Urothelium cell line (cell line): ENCODE measurements at regions not wholly inside any gene's neighbourhood (a gene's known extent, or its start where the extent isn't known, plus 50 kb on each side); places are given as distances from the start of the nearest gene placed in this dataset.

ENCODE experiments used
- DNase-seq: peaks from one replicate; pipeline ENCODE4 v3.0.0; 2011; ENCODE audit warnings: low spot score, mixed read lengths
- FAIRE-seq: peaks from 2 replicates; lab custom pipeline; 2011; peaks lifted over from hg19 to GRCh38; lab: Jason Lieb, UNC

DNA sequence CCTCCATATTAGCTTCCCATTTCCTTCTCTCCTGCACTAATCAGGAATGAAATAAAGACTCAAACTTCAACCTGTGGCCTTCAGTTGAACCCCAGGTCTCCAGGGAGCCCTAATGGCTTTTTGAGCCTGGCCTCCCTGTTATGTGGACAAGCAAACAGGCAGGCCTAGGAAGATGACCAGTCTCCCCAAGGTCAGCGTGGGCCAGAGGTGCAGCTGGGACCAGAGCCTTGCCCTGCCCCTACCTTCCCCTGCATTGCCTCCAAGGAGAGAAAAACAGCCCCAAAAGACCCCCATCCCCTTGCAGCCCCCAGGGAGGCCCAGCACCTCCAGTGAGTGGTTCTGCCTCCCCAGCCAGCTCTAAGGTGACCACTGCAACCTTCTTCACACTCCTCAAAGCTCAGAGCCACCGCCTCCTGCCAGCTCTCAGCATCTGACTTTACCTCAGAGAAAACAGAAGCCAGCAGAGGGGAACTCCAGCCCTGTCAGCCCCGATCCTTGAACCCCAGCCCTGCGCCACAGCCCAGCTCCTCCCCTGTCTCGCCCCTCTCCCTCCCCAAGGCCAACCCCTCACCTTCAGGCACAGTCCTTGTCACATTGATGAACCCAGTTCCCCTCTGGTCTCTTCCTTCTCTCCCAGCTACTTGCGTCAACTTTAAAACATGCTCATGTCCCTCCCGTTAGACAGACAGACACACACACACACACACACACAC, 59.5 kb upstream of the ID2 start:
- DNase-seq = no peak
- FAIRE-seq = no peak

DNA sequence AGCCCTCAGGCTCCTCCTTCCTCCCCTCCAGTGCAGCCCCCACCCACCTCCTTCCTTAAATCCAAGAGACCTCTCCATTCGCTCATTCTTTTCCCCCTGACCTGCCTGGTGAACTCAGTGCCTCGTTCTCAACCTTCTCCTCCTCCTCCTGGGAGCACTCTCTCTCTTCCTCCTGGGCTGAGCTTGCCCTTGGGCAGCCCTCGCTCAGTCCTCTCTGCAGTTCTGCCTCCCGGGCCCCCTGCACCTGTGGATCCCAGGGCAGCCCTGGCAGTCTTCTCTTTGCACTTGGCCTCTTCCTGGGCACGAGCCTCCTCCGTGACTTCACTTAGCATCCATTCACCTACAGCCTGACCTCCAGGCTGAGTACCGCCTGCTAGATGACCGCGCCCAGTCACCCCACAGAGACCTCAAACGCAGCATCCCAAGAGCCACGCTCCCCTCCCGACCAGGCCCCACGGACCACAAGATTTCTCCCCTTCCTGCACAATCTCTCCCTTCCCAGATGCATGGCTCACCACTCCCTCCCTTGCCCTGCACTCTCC, 58.9 kb upstream of the ID2 start:
- no peak for FAIRE-seq
- DNase-seq = no peak

DNA sequence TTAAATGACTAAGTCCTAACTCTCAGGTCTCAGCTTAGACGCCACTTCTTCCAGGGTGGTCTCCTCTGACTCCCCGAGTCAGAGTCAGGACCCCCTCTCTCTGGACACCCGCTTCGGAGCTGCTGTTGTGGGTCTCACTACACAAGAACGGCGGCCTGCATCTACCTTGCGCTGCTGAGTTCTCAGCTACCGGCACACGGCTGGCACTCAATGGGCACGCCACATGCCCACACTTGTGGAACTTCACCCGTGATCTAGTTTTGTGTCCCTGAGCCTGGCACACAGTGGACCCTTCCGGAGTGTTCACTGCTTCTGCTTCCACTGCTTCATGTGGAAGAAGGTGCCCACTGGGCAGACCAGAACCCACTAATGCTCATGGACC, 58.3 kb upstream of the ID2 start:
- DNase-seq = no peak
- FAIRE-seq = no peak

DNA sequence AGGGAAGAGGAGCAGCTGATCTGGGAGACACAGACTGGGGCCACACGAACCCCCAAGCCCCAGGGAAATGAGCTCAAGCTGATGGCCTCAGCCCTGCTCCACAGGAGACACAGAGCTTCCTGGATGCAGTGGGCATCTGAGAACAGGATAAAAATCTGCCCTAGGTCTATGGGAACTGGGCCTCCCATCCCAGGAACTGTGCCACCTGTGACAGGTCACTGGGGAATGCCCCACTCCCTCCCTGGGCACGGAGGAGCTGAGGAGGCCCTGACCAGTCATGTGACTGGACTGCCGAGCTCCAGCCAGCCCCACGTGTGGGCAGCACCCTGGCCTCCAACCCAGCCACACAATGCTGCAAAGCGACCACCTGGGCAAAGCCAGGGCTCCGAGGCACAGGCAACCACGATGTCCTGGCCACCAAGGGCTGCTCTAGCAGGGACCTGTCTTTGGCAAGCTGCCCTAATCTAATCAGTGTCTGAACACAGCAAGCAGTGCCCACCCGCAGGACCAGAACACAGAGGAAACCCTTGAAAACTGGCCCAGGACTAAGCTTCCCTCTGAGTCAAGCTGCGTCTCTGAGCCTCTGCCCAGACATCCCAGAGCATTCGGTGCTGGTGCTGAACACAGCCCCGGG, 57.8 kb upstream of the ID2 start:
- DNase-seq = no peak
- FAIRE-seq = no peak

DNA sequence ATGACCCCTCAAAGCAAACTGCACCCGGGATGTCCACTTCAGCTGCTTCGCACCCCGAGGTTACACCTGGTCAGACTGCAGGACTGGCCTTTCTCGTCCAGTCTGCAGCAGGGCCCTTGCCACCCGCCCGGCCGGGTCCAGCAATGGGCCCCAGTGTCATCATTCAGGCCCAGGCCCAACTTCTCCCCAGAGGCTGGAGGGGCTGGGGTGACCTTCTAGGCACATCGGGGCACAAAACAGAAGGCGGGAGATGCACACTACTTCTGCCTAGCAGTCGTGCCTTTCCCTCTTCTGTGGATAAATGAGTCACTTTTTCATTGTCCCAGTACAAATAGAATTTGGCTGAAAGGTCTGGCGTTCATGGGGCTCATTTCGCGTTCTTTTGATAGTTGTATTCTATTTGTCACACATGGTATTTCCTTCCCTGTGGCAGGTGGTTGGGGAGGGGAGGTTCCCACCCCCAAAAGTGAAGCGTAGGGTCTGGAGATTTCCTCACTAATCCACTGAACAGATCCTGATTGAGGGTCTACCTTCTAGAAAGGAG, 56.9 kb upstream of the ID2 start:
- FAIRE-seq = no peak
- DNase-seq = no peak

DNA sequence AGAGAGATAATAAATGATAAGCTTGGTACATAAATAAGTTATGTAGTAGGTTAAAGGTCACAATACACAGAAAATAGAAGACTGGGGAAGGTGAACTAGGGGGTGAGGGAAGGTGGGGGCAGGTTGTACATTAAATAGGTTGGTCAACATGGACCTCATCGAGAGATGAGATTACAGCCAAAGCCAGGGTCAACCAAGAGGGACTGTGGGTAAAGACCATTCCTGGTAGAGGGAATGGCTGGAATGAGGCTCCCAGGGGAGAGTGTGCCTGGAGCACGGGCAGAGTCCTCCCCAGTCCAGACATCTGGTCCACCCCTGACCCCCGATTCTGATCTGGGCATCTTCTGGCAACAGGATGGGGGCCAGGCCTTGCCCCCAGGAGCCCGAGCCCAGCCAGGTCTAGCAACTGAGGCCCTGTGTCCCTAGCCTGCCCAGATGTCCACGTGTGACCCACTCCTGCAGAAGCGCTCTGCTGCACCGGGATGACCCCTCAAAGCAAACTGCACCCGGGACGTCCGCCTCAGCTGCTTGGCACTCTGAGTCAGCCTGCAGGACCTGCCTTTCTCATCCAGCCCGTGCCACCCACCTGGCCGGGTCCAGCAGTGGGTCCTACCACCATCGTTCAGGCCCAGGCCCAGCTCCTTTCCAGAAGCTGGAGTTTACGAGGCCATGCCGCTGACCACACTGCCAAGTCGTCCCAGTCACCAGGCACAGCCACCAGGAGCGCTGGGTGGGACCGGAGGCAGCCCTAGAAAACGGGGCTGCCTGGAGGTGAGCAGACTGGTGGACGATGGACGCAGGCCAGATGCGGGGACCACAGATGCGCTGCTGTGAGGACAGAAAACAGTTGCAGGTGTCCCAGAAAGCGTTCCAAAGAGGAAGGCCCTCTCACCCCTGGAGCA, 56.2 kb upstream of the ID2 start:
- no peak for DNase-seq
- no peak for FAIRE-seq

DNA sequence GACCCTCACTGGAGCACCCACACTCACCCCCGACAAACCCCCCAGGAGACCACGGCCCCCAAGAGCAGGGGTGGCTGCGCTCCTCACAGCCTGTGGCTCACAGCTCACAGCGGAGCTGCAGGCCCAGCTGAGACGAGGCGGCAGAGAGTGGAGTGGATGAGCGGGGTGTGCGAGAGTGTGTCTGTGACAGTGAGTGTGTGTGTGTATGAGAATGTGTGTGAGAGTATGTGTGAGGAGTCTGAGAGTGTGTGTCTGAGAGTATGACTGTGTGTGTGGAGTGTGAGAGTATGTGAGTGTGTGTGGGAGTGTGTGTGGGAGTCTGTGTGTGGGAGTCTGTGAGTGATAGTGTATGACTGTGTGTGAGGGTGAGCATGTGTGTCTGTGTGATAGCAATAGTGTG, 55.3 kb upstream of the ID2 start:
- FAIRE-seq = peak; percentile 59
- DNase-seq = no peak

DNA sequence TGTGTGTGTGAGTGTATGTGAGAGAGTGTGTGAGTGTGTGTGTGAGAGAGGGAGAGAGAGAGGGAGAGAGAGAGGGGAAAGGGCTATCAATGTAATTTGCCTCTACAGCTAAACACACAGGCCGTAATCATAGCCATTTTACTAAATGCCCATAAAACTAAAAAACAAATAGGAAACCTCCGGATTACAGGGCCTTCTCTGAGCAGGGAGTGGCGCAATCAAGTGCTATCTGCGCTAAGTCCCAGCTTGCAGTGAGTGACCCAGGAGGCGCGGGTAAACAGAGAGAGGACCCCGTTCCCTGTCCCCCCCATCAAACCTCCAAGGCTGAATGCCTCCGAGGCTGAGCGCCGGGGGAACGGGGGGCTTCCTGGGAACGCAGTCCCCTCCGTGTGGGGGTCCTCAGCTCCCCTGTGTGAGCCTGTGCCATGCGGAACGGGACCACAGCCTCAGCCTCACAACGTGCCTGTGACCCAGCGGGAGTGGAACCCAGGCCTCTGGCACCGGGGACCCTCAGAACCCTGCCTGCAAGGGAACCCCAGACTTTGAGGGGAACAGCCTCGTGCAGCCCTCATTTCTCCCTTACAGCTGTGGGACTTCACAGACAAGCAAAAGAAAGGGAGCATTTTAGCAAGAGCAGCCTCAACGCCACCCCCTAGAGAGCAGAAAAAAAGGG, 54.7 kb upstream of the ID2 start:
- DNase-seq = no peak
- FAIRE-seq = no peak

DNA sequence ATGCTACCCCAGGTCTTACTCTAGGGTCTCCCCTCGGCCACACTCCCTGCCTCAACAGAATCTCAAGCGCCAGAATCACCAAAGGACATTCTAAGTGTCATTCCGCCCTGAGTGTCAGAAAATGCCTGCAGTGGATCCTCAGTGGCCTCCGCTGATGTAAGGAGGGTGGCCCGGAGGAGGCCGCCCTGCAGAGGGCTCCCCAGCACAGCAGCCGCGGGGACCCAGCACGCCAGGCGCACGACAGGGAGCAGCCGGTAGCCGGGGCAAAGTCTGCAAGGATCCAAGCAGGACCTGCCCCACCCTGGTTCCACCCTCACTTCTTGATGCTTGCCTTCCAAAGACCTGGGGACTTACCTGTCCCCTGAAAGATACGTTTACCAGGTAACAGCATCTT, 54.2 kb upstream of the ID2 start:
- FAIRE-seq = no peak
- DNase-seq = no peak

DNA sequence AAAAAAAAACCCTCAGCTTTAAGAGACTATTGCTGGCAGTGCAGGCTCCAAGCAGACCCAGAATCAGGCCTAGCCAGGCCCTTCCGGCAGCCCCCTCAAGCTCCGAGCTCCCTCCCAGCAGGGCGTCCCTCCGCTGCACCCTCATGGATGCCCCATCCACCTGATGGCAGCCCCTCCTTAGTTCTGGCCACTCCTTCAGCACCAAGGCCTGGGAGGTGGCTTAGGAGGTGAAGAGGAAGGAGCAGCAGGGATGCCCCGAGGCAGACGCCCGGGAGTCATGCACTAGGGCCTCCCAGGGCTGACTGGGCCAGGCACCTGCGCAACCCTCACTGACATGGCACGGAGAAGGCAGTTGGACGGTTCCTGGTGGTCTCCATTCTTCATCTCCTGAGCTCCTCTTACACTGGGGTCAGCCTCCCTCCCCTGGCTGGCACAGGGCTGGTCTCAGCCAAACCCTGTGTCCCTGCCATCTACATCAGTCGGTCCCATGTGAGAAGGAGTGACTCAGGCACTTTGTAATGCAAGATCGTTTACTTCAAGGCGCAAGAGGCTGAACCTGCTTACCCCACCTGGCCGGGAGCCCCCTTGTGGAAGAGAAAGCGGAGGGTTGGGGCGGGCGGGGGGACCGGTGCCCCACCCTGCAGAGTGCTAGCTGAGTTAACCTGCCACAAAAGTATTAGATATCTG, 53.5 kb upstream of the ID2 start:
- FAIRE-seq = no peak
- DNase-seq = peak; percentile 55

DNA sequence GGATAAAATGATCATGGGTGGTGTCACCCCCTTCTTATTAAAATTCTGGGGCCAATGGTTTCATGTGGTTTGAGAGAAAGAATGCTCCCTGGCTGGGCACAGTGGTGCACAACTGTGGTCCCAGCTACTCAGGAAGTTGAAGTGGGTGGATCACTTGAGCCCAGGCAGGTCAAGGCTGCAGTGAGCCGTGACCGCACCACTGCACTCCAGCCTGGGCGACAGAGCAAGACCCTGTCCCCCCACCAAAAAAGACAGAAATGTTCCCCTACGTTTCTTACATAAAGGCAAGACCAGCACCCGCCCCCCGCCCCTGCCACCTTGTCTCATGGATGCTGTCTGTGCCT, 53.0 kb upstream of the ID2 start:
- no peak for DNase-seq
- FAIRE-seq = peak; percentile 13

DNA sequence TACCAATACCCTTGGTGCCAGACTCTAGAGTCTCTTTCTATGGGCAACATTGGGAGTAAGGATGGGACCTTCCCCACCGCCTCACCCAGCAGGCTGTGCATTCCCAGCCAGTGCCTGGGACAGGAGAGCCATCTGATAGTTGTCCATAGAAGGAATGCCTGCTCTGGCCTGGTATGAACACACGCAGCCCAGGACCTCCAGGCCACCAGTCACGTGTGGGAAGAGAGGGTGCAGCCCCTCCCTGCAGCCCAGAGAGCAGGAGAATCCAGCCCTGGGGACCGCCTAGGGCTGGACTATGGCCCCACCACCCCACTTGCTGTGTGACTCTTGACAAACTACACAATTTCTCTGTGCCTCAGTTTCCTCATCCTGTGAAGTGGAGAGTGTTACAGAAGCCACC, 52.5 kb upstream of the ID2 start:
- FAIRE-seq (no peak), DNase-seq (no peak)

DNA sequence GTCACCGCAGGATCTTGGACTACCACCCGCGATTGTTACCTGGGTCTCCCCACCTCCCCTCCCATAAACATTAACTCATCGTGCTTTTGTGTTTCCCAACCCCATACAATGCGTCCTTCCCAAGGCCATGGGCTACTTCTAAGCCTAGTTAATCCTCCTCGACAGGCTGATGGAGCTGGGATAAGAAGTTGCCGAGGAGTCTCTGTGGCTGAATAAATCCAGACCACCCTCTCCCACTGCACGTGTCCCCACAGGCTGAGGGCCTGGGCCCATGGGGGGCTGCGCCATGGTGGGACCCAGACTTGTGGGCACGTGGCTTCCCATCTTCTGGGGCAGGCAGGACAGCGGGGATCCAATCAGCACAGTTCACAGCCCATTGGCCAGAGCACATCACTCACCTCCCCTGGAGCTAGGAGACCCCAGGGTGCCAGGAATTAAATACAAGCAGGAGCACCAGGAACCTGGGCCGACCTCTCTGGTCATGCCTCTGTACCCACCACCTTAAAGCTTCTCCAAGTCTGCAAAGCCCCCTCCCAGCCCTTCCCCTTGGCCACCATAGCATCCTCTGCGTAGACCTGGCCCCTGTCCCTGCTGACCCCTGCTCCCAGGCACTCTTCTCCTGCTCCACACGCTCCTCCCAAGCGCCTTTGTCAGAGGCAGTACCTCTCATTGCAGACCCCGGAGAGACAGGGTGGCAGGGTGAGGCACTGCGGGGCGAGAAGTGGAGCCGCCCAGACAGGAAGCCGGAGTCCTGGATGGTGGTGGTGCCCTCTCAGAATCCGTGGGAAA, 51.0 kb upstream of the ID2 start:
- DNase-seq (no peak), FAIRE-seq (no peak)

DNA sequence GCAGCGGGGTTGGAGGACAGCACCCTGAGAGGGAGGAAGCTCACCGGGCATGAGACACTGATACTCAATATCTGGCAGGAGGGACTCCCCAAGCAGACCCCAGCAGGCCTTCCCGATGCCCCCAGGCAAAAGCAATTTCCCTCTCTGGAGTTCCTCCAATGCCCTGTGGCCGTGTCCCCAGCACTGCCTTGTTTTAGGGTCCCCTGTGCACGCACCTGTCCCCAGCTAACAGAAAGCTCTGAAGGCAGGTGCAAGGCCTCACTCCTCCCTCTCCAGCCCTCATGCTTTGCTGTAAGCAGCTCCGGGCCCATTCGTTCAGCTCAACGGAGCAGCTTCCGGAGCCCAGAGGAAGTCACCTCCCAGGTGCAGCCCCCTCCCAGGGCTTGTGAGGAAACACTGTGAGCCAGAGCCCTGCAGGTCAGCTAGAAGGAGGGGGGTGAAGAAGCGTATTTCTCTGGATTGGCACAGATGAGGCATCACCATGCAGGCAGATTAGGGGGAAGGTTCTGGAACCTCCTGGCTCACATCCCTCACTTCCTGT, 50.3 kb upstream of the ID2 start:
- FAIRE-seq = no peak
- no peak for DNase-seq
